Uterus (tissue), 2 donors: ENCODE measurements at regions not wholly inside any gene's neighbourhood (a gene's known extent, or its start where the extent isn't known, plus 50 kb on each side); places are given as distances from the start of the nearest gene placed in this dataset.

Experiments used
- CTCF ChIP-seq, 4 experiments: fragments of 200-600 bp in 2 of 4; fragments of 450-650 bp in 2 of 4; sonication (generic) in 2 of 4; IDR thresholded peaks; one replicate each; pipeline ENCODE4 v1.5.1; 2016 to 2019; ENCODE audit warnings: antibody characterized with exemption in 4 of 4, mild to moderate bottlenecking in 2 of 4, moderate library complexity in 1 of 4
- POLR2A ChIP-seq, 2 donors: fragments of 450-650 bp; IDR thresholded peaks; one replicate each; pipeline ENCODE4 v1.6.1; 2016; ENCODE audit warnings: antibody characterized with exemption in 2 of 2, mild to moderate bottlenecking in 1 of 2, moderate library complexity in 1 of 2

- no peak for TF ChIP-seq CTCF (IDR thresholded peaks at IDR 0.05)
- no peak for TF ChIP-seq POLR2A (IDR thresholded peaks at IDR 0.05)
Measured at GRCh38 chr1:221636967-221637366, 104.9 kb downstream of the DUSP10 start.
